Activated T-cell treated with anti-CD3 and anti-CD28 coated beads for 4 hours (primary cell): ENCODE measurements at regions not wholly inside any gene's neighbourhood (a gene's known extent, or its start where the extent isn't known, plus 50 kb on each side); places are given as distances from the start of the nearest gene placed in this dataset.
"Not testable (repeated sequence)": the region's sequence is repeated elsewhere in the genome, so short reads cannot be mapped to it uniquely, and the experiment has no call there.

Experiments
- DNase-seq: peaks from one replicate; pipeline ENCODE4 v3.0.0-alpha.2; 2020

- DNase-seq, result no peak
Measured at GRCh38 chr4:164239976-164240375, 514.0 kb upstream of the SMIM31 start.

GRCh38 chr4:164251257-164251656, 502.7 kb upstream of the SMIM31 start:
- no peak for DNase-seq

GRCh38 chr4:164252286-164252685, 501.6 kb upstream of the SMIM31 start:
- DNase-seq, result no peak

GRCh38 chr4:164261831-164262230, 492.1 kb upstream of the SMIM31 start:
- DNase-seq, result no peak

DNA sequence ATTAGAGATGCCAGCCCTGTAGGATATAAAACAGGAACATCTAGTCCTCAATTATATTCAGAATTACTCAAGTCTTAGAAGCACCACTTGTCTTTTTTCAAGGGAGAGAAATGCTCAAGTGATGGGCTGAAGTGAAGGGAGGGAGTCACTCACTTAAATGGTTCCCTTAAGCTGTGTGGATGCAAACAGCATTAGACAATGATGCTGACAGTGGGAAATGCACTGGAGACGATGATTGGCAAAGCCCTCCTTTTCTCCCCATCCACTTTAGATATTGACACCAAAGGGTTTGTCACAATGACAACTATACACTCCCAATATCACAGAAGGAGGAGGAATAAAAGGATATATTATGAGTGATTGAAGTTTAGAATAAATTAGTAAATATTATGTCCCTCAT, 491.4 kb upstream of the SMIM31 start:
- not testable (repeated sequence) for DNase-seq

DNA sequence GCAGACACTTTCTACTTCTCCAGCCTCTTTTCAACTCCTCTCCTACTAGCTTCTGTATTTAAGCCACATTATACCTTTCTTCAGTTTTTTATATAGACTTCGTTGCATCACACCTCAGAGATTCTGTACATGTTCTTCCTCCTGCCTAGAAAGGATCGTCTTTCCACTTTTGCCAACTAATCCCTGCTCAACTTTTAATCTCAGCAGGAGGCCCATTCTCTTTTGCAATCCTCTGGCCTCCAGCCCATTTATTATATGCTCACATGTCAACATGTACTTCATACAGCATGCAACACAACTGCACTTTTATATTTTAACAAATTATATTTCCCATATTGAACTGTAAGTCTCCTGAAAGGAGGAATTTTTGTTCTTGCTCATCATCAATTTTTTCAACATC, 476.5 kb upstream of the SMIM31 start:
- DNase-seq, result not testable (repeated sequence)

DNA sequence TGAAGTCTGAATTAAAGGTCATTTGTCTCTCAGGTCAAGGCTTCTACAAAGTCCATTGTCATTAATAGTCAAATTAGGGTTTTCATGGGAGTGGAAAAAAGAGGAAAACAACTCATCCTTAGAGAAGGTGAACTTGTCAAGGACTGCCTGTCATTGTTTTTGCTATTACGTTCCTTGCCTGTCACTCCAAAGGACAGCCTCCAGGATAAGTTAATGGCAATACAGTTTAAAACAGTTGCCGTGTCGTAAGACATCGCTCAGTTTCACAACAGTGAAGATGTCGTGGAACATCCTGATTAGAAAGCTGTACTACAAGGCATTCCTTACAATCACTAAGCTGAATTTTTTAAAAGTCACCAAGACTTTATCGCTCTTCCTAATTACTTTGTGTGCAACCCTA, 466.8 kb upstream of the SMIM31 start:
- DNase-seq, result no peak

- DNase-seq, result no peak
Measured at GRCh38 chr4:164288578-164288977, 465.4 kb upstream of the SMIM31 start.

DNA sequence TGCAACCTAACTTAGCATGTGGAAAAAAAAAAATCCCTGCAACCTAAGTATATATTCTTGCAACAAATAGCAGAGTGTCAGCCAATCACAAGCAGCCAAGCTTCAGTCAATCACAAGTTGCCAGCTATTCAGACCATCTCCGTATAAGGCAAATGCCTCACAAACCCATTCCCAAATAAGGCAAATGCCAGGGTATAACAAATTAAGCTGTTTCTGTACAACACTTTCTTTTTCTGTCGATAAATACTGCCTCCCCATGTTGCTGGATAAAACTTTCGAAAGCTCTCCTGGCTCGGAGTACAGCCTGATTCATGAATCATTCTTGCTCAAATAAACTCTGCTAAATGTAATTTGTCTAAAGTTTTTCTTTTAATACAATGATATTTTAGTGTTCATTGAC, 460.7 kb upstream of the SMIM31 start:
- no peak for DNase-seq

DNA sequence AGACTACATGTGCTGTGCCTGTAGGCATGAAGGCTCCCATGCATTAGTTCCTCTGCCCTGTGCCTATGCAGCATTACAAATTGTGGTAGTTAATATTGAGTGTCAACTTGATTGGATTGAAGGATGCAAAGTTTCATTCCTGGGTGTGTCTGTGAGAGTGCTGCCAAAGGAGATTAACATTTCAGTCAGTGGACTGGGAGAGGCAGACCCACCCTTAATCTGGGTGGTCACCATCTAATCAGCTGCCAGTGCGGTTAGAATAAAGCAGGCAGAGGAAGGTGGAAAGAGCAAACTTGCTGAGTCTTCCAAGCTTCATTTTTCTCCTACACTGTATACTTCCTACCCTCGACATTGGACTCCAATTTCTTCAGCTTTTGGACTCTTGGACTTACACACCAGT, 460.2 kb upstream of the SMIM31 start:
- DNase-seq, result no peak

GRCh38 chr4:164301430-164301829, 452.5 kb upstream of the SMIM31 start:
- no peak for DNase-seq

DNA sequence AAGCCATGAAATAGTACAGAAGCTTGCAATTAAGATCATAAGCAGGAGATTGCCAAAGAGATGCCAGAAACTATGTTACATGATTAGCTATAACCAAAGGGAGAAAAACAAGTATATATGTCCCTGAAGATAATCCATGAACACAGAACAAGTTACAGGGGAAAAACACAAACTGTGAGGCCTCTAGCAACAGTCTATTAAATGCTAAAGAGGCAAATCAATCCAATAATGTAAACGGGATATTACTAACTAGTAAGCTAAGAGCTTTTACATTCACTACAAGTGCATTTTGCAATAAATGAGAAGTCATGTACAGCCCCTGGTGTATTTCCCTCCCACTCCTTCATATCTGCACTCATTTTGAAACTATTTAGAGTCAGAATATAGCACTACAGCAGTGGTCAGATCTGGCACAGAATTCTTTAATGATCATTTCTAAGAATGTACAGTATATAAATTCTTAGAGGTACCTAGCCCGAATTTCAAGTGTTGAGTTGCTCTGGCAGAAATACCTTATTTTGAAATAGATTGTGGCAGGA, 449.8 kb upstream of the SMIM31 start:
- no peak for DNase-seq

GRCh38 chr4:164304861-164305260, 449.1 kb upstream of the SMIM31 start:
- DNase-seq, result no peak

- no peak for DNase-seq
Measured at GRCh38 chr4:164307262-164307661, 446.7 kb upstream of the SMIM31 start.

GRCh38 chr4:164312671-164313070, 441.3 kb upstream of the SMIM31 start:
- no peak for DNase-seq

DNA sequence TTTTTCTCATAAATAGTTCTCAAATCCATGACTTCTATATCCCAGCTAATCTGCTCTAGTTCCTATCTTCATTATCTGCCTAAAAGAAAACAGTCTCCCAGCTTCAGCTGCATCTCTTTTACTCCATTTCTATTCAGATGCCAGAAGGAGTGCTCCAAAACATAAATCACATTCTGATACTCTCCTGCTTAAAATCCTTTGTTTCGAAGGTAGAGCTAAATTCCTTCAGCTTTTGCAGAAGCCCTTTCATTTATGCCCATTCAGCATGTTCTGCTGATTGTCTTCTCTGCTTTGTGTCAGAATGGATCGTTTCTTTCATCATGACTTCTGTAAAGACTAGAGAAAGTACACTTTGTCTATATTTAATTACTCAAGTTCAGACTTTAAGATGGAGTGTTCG, 440.1 kb upstream of the SMIM31 start:
- DNase-seq, result no peak

DNA sequence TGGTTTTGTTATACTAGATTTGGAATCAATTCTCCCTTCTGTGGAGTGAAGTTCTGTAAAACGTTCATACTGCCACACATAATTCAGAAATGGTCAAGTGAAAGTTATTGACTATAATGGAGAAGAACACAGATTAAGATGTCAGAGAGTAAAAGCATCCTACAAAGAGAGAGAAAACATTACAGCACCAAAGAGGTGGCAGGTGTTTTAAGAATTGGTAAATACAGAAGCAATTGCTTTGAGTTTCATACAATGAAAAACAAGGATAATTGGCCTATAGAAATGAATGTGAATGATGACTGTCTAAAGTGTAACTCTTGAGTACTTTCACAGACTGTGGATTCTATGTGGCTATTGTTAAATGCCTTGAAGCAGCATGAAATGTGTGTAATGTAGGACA, 435.6 kb upstream of the SMIM31 start:
- no peak for DNase-seq

DNA sequence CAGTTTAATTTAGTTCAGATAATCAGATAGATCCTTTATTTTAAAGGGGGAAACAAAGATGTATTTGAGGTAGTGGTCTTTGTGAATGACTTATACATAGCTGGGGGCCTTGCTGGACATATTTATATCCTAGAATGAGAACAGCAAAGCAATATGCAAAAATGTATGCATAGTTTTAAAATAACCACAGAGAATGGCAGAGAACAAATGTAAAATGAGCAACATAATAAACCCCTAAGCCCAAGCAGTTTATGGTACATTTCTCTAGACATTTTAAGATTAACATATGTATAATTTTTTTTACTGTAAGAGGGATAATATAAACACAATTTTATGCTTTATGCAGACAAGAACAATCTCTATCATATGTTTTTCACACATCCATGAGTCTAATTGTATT, 434.2 kb upstream of the SMIM31 start:
- DNase-seq, result no peak

DNA sequence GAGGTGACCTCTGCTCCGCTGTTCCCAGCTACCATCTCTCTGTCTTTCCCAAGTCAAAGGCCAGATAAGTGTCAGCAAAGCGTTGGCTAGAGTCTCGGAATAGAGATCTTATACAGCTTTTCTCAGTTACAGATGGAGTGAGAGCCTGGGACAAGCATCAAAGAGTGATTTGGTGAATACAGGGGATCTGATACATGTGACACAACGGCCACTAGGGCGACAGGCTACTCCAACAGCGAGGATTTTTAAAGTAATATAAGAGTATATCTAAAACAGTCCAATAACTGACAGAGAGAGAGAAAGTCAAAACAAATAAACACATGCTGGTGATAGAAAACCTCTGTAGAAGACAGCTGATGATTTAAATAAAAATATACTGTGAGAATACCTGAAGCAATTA, 433.1 kb upstream of the SMIM31 start:
- no peak for DNase-seq

DNA sequence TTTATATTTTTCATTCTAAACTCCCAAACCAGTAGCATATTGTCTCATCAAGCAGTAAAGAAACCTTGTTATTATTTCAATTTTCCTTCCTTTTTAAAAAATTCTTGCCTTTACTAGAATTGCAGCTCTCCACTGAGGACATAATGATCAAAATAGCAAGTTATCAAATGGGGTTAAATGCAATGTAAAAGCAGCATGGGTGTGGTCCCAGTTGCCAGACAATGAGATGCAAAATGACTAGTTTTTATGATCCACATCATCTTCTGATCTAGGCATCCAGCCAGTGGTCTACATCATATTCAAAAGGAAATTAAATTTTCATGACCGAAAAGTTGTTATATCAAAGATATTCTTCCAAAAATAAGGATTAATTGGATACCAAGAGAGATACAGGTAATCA, 427.9 kb upstream of the SMIM31 start:
- no peak for DNase-seq

GRCh38 chr4:164337219-164337944, 416.5 kb upstream of the SMIM31 start:
- no peak for DNase-seq

DNA sequence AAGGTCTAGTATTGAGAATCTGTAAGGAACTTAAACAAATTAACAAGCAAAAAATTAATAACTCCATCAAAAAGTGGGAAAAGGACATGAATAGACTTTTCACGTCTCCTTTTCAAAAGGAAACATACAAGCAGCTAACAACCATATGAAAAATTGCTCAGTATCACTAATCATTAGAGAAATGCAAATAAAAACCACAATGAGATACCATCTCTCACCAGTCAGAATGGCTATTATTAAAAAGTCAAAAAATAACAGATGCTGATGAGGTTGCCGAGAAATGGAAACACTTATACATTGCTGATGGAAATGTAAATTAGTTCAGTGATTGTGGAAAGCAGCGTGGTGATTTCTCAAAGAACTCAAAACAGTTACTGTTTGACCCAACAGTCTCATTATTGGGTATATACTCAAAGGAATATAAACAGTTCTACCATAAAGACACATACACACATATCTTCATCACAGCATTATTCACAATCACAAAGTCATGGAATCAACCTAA, 410.4 kb upstream of the SMIM31 start:
- no peak for DNase-seq

DNA sequence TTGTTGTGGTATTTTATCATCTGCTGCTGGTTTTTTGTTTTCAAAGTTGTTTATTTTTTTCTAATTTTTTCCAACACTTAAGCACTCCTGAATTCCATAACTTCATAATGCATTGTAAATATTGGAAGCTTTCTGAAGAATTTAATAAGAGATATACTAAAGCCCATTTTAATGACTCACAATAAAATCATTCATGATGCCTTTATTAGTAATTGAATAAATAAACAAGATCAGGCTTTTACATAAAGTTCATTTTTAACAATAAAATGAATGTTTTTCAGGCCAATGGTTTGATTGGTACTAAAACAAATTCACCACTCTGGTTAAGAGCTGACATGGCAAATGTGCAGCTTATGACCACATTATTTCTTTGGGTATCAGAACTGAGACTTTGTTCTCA, 408.2 kb upstream of the SMIM31 start:
- no peak for DNase-seq

- DNase-seq, result no peak
Measured at GRCh38 chr4:164350061-164350460, 403.9 kb upstream of the SMIM31 start.

DNA sequence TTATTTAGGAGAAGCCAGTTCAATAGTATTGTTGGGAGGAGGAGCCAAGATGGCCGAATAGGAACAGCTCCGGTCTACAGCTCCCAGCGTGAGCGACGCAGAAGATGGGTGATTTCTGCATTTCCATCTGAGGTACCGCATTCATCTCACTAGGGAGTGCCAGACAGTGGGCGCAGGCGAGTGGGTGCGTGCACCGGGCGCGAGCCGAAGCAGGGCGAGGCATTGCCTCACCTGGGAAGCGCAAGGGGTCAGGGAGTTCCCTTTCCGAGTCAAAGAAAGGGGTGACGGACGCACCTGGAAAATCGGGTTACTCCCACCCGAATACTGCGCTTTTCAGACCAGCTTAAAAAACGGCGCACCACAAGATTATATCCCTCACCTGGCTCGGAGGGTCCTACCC, 403.2 kb upstream of the SMIM31 start:
- not testable (repeated sequence) for DNase-seq
